ENCODE measurements at regions not wholly inside any gene's neighbourhood (a gene's known extent, or its start where the extent isn't known, plus 50 kb on each side); places are given as distances from the start of the nearest gene placed in this dataset.

DNA sequence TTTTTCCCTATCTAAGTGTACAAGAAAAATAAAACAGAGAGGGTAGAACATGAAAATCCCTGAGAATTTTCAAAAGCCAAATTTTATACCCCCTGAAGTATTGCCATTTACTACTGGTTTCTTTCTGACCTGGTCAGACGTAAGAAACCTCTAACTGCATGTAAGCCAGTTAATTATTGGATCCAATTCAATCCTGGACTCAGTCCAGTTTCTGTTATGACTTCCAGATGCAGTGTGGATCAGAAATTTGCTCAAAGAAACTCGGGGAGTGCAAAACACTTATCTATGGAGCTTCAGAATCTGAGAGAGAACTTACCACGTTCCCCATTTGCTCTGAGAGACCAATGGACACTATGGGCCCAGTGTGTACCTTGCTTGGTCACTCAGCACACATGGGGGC is 383.5 kb downstream of the KLHL4 start (continued):
- TF ChIP-seq RFX5 (IDR thresholded peaks at IDR 0.05; ENCODE audit: low read length) (no peak), NFIC (IDR thresholded peaks at IDR 0.05; ENCODE audit: borderline replicate concordance) (no peak)
- TF ChIP-seq, protein P1, sequence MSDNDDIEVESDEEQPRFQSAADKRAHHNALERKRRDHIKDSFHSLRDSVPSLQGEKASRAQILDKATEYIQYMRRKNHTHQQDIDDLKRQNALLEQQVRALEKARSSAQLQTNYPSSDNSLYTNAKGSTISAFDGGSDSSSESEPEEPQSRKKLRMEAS (IDR thresholded peaks at IDR 0.05; ENCODE audit: low read depth) = no peak

DNA sequence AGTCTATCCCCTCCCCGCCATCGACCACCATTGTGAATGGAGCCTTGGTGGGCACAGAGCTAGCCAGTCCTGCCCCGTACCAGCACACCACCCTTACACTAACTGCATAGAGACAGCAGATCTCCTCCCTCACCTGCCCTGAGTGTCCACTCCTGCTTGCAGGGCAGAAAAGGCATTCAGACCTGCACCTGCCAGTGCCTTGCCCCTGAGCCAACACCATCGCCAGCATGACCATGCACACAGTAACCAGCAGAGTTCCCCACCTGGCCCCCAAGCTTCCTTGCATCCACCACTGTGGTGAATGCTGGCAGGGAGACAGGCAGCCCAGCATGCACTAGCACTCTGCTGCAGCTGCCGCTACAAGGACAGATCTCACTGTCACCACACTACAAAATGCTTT is 397.1 kb downstream of the KLHL4 start:
- Histone ChIP-seq H3K27me3 (ENCODE audit: insufficient read depth) (no peaks in the 10 kb centered on the region), H3K36me3 (replicated peaks in 1 of 2; ENCODE audit: control insufficient read depth in 1 of 2, insufficient read depth in 2 of 2, low read length in 1 of 2) (no peaks in the 10 kb centered on the region), H3K9me3 (no peaks in the 10 kb centered on the region), H3K4me3 (ENCODE audit: low read depth in 2 of 2, low read length in 1 of 2) (no peak overlapping the region), H3K4me2 (no peak overlapping the region), H2AFZ (ENCODE audit: low read depth) (no peak overlapping the region), H3K9ac (no peak overlapping the region), H3K79me2 (ENCODE audit: insufficient read depth) (no peaks in the 10 kb centered on the region; the same call in 1 of the 2 replicates), H4K20me1 (ENCODE audit: insufficient read depth) (no peaks in the 10 kb centered on the region), H3F3A (replicated peaks; ENCODE audit: insufficient read depth) (no peaks in the 10 kb centered on the region), H3K4me1 (ENCODE audit: control insufficient read depth in 1 of 2, insufficient read depth in 2 of 2, low read depth in 1 of 2, low read length in 1 of 2) (no peaks in the 10 kb centered on the region), H3K27ac (ENCODE audit: low read depth in 2 of 2, low read length in 1 of 2) (no peak overlapping the region), H3K9me2 (no peaks in the 10 kb centered on the region)
- ChIA-PET POLR2A (no interaction called here), CTCF (no interaction called here)
- 4% methylated on average over 4 of the region's 5 CpGs for WGBS (ENCODE audit: low lambda C conversion rate)
- TF ChIP-seq SIN3A (IDR thresholded peaks at IDR 0.05; ENCODE audit: borderline replicate concordance, low read depth, low read length) = no peak
- TF ChIP-seq, protein P1 (IDR thresholded peaks at IDR 0.05; ENCODE audit: low read depth) = no peak
- TF ChIP-seq ELF1 (IDR thresholded peaks at IDR 0.05) = no peak
- no peak for TF ChIP-seq FOXJ3 (CRISPR knock-in tag; IDR thresholded peaks at IDR 0.05)
- TF ChIP-seq GATA2 (CRISPR knock-in tag; IDR thresholded peaks at IDR 0.05) = no peak
- no peak for TF ChIP-seq FOXM1 (IDR thresholded peaks at IDR 0.05; ENCODE audit: low read depth)
- no peak for TF ChIP-seq MEF2A (IDR thresholded peaks at IDR 0.05; ENCODE audit: borderline replicate concordance, low read depth)
- no peak for TF ChIP-seq CHD2 (IDR thresholded peaks at IDR 0.05; ENCODE audit: low read length, partially characterized antibody)
- no peak for TF ChIP-seq EP300 (IDR thresholded peaks at IDR 0.05; ENCODE audit: borderline replicate concordance in 1 of 2, low read depth in 1 of 2, low read length in 1 of 2)
- TF ChIP-seq, protein P2, sequence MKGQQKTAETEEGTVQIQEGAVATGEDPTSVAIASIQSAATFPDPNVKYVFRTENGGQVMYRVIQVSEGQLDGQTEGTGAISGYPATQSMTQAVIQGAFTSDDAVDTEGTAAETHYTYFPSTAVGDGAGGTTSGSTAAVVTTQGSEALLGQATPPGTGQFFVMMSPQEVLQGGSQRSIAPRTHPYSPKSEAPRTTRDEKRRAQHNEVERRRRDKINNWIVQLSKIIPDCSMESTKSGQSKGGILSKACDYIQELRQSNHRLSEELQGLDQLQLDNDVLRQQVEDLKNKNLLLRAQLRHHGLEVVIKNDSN (IDR thresholded peaks at IDR 0.05; ENCODE audit: borderline replicate concordance, low read depth) = no peak
- TF ChIP-seq, protein P3, sequence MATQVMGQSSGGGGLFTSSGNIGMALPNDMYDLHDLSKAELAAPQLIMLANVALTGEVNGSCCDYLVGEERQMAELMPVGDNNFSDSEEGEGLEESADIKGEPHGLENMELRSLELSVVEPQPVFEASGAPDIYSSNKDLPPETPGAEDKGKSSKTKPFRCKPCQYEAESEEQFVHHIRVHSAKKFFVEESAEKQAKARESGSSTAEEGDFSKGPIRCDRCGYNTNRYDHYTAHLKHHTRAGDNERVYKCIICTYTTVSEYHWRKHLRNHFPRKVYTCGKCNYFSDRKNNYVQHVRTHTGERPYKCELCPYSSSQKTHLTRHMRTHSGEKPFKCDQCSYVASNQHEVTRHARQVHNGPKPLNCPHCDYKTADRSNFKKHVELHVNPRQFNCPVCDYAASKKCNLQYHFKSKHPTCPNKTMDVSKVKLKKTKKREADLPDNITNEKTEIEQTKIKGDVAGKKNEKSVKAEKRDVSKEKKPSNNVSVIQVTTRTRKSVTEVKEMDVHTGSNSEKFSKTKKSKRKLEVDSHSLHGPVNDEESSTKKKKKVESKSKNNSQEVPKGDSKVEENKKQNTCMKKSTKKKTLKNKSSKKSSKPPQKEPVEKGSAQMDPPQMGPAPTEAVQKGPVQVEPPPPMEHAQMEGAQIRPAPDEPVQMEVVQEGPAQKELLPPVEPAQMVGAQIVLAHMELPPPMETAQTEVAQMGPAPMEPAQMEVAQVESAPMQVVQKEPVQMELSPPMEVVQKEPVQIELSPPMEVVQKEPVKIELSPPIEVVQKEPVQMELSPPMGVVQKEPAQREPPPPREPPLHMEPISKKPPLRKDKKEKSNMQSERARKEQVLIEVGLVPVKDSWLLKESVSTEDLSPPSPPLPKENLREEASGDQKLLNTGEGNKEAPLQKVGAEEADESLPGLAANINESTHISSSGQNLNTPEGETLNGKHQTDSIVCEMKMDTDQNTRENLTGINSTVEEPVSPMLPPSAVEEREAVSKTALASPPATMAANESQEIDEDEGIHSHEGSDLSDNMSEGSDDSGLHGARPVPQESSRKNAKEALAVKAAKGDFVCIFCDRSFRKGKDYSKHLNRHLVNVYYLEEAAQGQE (IDR thresholded peaks at IDR 0.05; ENCODE audit: low read depth, low read length) = no peak
- no peak for TF ChIP-seq RAD21 (IDR thresholded peaks at IDR 0.05; ENCODE audit: low read length)
- TF ChIP-seq RXRA (IDR thresholded peaks at IDR 0.05; ENCODE audit: borderline replicate concordance, low read depth) = no peak
- TF ChIP-seq RFX5 (IDR thresholded peaks at IDR 0.05; ENCODE audit: low read length) = no peak
- no peak for TF ChIP-seq RCOR1 (IDR thresholded peaks at IDR 0.05; ENCODE audit: low read length)
- TF ChIP-seq, protein P4, sequence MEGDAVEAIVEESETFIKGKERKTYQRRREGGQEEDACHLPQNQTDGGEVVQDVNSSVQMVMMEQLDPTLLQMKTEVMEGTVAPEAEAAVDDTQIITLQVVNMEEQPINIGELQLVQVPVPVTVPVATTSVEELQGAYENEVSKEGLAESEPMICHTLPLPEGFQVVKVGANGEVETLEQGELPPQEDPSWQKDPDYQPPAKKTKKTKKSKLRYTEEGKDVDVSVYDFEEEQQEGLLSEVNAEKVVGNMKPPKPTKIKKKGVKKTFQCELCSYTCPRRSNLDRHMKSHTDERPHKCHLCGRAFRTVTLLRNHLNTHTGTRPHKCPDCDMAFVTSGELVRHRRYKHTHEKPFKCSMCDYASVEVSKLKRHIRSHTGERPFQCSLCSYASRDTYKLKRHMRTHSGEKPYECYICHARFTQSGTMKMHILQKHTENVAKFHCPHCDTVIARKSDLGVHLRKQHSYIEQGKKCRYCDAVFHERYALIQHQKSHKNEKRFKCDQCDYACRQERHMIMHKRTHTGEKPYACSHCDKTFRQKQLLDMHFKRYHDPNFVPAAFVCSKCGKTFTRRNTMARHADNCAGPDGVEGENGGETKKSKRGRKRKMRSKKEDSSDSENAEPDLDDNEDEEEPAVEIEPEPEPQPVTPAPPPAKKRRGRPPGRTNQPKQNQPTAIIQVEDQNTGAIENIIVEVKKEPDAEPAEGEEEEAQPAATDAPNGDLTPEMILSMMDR (IDR thresholded peaks at IDR 0.05) = no peak
- TF ChIP-seq, protein P5, sequence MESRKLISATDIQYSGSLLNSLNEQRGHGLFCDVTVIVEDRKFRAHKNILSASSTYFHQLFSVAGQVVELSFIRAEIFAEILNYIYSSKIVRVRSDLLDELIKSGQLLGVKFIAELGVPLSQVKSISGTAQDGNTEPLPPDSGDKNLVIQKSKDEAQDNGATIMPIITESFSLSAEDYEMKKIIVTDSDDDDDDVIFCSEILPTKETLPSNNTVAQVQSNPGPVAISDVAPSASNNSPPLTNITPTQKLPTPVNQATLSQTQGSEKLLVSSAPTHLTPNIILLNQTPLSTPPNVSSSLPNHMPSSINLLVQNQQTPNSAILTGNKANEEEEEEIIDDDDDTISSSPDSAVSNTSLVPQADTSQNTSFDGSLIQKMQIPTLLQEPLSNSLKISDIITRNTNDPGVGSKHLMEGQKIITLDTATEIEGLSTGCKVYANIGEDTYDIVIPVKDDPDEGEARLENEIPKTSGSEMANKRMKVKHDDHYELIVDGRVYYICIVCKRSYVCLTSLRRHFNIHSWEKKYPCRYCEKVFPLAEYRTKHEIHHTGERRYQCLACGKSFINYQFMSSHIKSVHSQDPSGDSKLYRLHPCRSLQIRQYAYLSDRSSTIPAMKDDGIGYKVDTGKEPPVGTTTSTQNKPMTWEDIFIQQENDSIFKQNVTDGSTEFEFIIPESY (IDR thresholded peaks at IDR 0.05; ENCODE audit: borderline replicate concordance, low read depth) = no peak
- TF ChIP-seq NRF1 (IDR thresholded peaks at IDR 0.05; ENCODE audit: low read depth, low read length) = no peak
- no peak for DNase-seq

Measured in SK-N-SH (cell line).